IMR-90 (cell line): ENCODE measurements at regions not wholly inside any gene's neighbourhood (a gene's known extent, or its start where the extent isn't known, plus 50 kb on each side); places are given as distances from the start of the nearest gene placed in this dataset.

Source experiments
- ATAC-seq: fragments of 200-7000 bp; cut with Tn5 transposase; 2 replicates; pipeline ENCODE4 v1.9.1; 2020; ENCODE audit warnings: low read depth, mild to moderate bottlenecking, moderate library complexity
- BruUV-seq: library from RNA; stranded (reverse); fragments of 400-500 nt; replicated peaks from 2 replicates; lab custom pipeline; 2021; lab: Mats Ljungman, UMichigan
- CTCF ChIA-PET: fragments of 300-600 bp; formaldehyde crosslinking; extraction: SDS; loops from one replicate; lab custom pipeline; 2021; ENCODE audit warnings: antibody characterized with exemption; lab: Yijun Ruan, JAX
- POLR2A ChIA-PET: fragments of 300-600 bp; sonication (Branson Sonifier 250); formaldehyde crosslinking; loops from one replicate; lab custom pipeline; 2022; ENCODE audit warnings: antibody characterized with exemption; ENCODE audit not compliant: unreplicated experiment; lab: Charles Lee
- DNase-seq: peaks from one replicate; pipeline ENCODE4 v3.0.0; 2013
- H2AFZ ChIP-seq: replicated peaks from 2 replicates; pipeline ENCODE3; 2013; ENCODE audit warnings: low read length, mild to moderate bottlenecking; ENCODE audit not compliant: poor library complexity
- H2AK5ac ChIP-seq: 2 replicates; pipeline ENCODE4 v1.6.1; 2013; ENCODE audit warnings: low read depth, low read length, inconsistent platforms
- H2AK9ac ChIP-seq: replicated peaks from 2 replicates; pipeline ENCODE3; 2013; ENCODE audit warnings: mild to moderate bottlenecking, low read depth, low read length, moderate library complexity; ENCODE audit not compliant: poor library complexity
- H2BK120ac ChIP-seq: 2 replicates; pipeline ENCODE4 v1.6.1; 2013; ENCODE audit warnings: low read depth, low read length, inconsistent platforms
- H2BK15ac ChIP-seq: 3 replicates; pipeline ENCODE4 v1.6.1; 2013; ENCODE audit warnings: low read depth, low read length, inconsistent platforms
- H2BK20ac ChIP-seq: 2 replicates; pipeline ENCODE4 v1.6.1; 2013; ENCODE audit warnings: low read depth, mild to moderate bottlenecking, inconsistent platforms, low read length, moderate library complexity
- H2BK5ac ChIP-seq: 2 replicates; pipeline ENCODE4 v1.6.1; 2013; ENCODE audit warnings: mild to moderate bottlenecking, low read depth, low read length, inconsistent platforms; ENCODE audit not compliant: poor library complexity, severe bottlenecking
- H3K14ac ChIP-seq: replicated peaks from 2 replicates; pipeline ENCODE4 v1.6.1; 2013; ENCODE audit warnings: low read depth, low read length, inconsistent platforms
- H3K18ac ChIP-seq: 2 replicates; pipeline ENCODE4 v1.6.1; 2013; ENCODE audit warnings: low read depth, low read length, control low read depth
- H3K23ac ChIP-seq: 2 replicates; pipeline ENCODE4 v1.6.1; 2013; ENCODE audit warnings: low read depth, low read length, inconsistent platforms
- H3K27ac ChIP-seq: 2 replicates; pipeline ENCODE4 v1.5.1; 2013; ENCODE audit warnings: mild to moderate bottlenecking, control low read depth, low read length; ENCODE audit not compliant: insufficient read depth
- H3K27me3 ChIP-seq: 2 replicates; pipeline ENCODE4 v1.6.1; 2013; ENCODE audit warnings: low read length; ENCODE audit not compliant: control insufficient read depth, insufficient read depth
- H3K36me3 ChIP-seq: 2 replicates; pipeline ENCODE4 v1.6.1; 2013; ENCODE audit warnings: low read length, mixed read lengths; ENCODE audit not compliant: control insufficient read depth, insufficient read depth
- H3K4ac ChIP-seq: 2 replicates; pipeline ENCODE4 v1.6.1; 2013; ENCODE audit warnings: low read depth, low read length, inconsistent platforms
- H3K4me1 ChIP-seq: 2 replicates; pipeline ENCODE4 v1.6.1; 2013; ENCODE audit warnings: low read length, mixed read lengths; ENCODE audit not compliant: control insufficient read depth, insufficient read depth
- H3K4me2 ChIP-seq: 2 replicates; pipeline ENCODE4 v1.6.1; 2013; ENCODE audit warnings: low read depth, mild to moderate bottlenecking, control low read depth, low read length, moderate library complexity
- H3K4me3 ChIP-seq: 2 replicates; pipeline ENCODE4 v1.5.1; 2013; ENCODE audit warnings: low read depth, mild to moderate bottlenecking, control low read depth, low read length, moderate library complexity; ENCODE audit not compliant: insufficient read depth
- H3K56ac ChIP-seq: 2 replicates; pipeline ENCODE4 v1.6.1; 2013; ENCODE audit warnings: low read length, inconsistent platforms; ENCODE audit not compliant: insufficient read depth; ENCODE audit errors: extremely low read depth
- H3K79me1 ChIP-seq, 2 experiments: 2 replicates each; pipeline ENCODE4 v1.6.1; 2013; ENCODE audit warnings: low read length in 2 of 2, inconsistent platforms in 1 of 2, low read depth in 1 of 2
- H3K9ac ChIP-seq: 2 replicates; pipeline ENCODE4 v1.6.1; 2013; ENCODE audit warnings: low read depth, low read length, control low read depth
- H3K9me1 ChIP-seq: 2 replicates; pipeline ENCODE4 v1.6.1; 2013; ENCODE audit warnings: low read length, inconsistent platforms; ENCODE audit not compliant: insufficient read depth
- H3K9me3 ChIP-seq: 2 replicates; pipeline ENCODE4 v1.6.1; 2013; ENCODE audit warnings: low read length; ENCODE audit not compliant: control insufficient read depth, insufficient read depth
- H4K20me1 ChIP-seq: 2 replicates; pipeline ENCODE4 v1.6.1; 2013; ENCODE audit warnings: low read length, inconsistent platforms; ENCODE audit not compliant: insufficient read depth
- H4K5ac ChIP-seq: 2 replicates; pipeline ENCODE4 v1.6.1; 2013; ENCODE audit warnings: mild to moderate bottlenecking, low read depth, low read length, control low read depth
- H4K8ac ChIP-seq, 2 experiments: 2 replicates each; pipeline ENCODE4 v1.6.1; 2013; ENCODE audit warnings: low read depth in 2 of 2, low read length in 2 of 2, control low read depth in 1 of 2, inconsistent platforms in 1 of 2
- H4K91ac ChIP-seq: 2 replicates; pipeline ENCODE4 v1.6.1; 2013; ENCODE audit warnings: low read depth, low read length, inconsistent platforms; ENCODE audit not compliant: insufficient read depth
- BHLHE40 ChIP-seq: fragments of 150-350 bp; IDR thresholded peaks from 2 replicates; pipeline ENCODE4 v1.6.1; 2016; ENCODE audit warnings: mild to moderate bottlenecking, low read depth, low read length
- CEBPB ChIP-seq: IDR thresholded peaks from 2 replicates; pipeline ENCODE4 v1.6.1; 2012; ENCODE audit warnings: low read depth, low read length, improper control_type of control experiment
- CHD1 ChIP-seq: IDR thresholded peaks from 2 replicates; pipeline ENCODE4 v1.6.1; 2012; ENCODE audit warnings: low read depth, low read length, improper control_type of control experiment
- CTCF ChIP-seq: conservative IDR thresholded peaks from 2 replicates; pipeline ENCODE4 v1.5.1; 2012; ENCODE audit warnings: mild to moderate bottlenecking, low read depth, low read length, improper control_type of control experiment
- FOS ChIP-seq: fragments of 150-350 bp; IDR thresholded peaks from 2 replicates; pipeline ENCODE4 v1.6.1; 2016; ENCODE audit warnings: low read depth, low read length
- MXI1 ChIP-seq: IDR thresholded peaks from 2 replicates; pipeline ENCODE4 v1.6.1; 2012; ENCODE audit warnings: low read depth, mild to moderate bottlenecking, low read length, moderate library complexity, borderline replicate concordance
- WGBS, 2 experiments: methylation state at CpG; one replicate each; pipeline versions ENCODE4 v1.1.5 to v1.1.7; 2013; ENCODE audit warnings: missing lambda C conversion rate in 2 of 2; ENCODE audit not compliant: insufficient read length in 1 of 2; ENCODE audit errors: extremely low coverage in 2 of 2; 5-methylcytosine and 5-hydroxymethylcytosine counted together
- dilution Hi-C: fragments of 300-500 bp; cut with HindIII; formaldehyde crosslinking; loops from one replicate; pipeline ENCODE4 v1.14.3; 2018; ENCODE audit warnings: low sequenced_read_pairs; ENCODE audit not compliant: unreplicated experiment
- in situ Hi-C: fragments of 300-500 bp; cut with MboI; formaldehyde crosslinking; loops from 3 replicates; pipeline ENCODE4 v1.14.3; 2019; ENCODE audit warnings: low sequenced_read_pairs, inconsistent platforms, mixed read lengths
- intact Hi-C: fragments of 100-400 bp; cut with micrococcal nuclease; formaldehyde crosslinking; loops from 2 replicates; pipeline ENCODE4 v1.10.0; 2022

- intact Hi-C loops (no loop called here), dilution Hi-C loops (no loop called here), in situ Hi-C loops (no loop called here)
- no peaks in the 10 kb centered on the region for H3K9me1 ChIP-seq
- H4K91ac ChIP-seq, result no peak overlapping the region
- ChIA-PET CTCF (no interaction called here), POLR2A (no interaction called here)
- no peak overlapping the region for H3K18ac ChIP-seq
- H2BK5ac ChIP-seq, result no peak overlapping the region
- no peaks in the 10 kb centered on the region for H3K4me1 ChIP-seq
- H3K23ac ChIP-seq, result no peak overlapping the region
- no peak overlapping the region for H3K56ac ChIP-seq
- H2BK15ac ChIP-seq, result no peak overlapping the region
- H3K36me3 ChIP-seq, result no peaks in the 10 kb centered on the region
- no peak overlapping the region for H3K4me2 ChIP-seq
- TF ChIP-seq CTCF, result no peak
- no peak for TF ChIP-seq FOS
- TF ChIP-seq BHLHE40, result no peak
- no peak for TF ChIP-seq MXI1
- TF ChIP-seq CEBPB, result no peak
- no peak for TF ChIP-seq CHD1
- no peak overlapping the region for H2BK20ac ChIP-seq
- no peak overlapping the region for H3K9ac ChIP-seq
- H2AK5ac ChIP-seq, result no peak overlapping the region
- H3K4me3 ChIP-seq, result no peak overlapping the region
- no peaks in the 10 kb centered on the region for H3K9me3 ChIP-seq
- no peak for ATAC-seq
- no peak overlapping the region for H2BK120ac ChIP-seq
- no peak overlapping the region for H4K5ac ChIP-seq
- no peak overlapping the region for H2AFZ ChIP-seq
- BruUV-seq, result no TSS peak
- H3K79me1 ChIP-seq, result no peaks in the 10 kb centered on the region
- no peak overlapping the region for H4K8ac ChIP-seq
- no peaks in the 10 kb centered on the region for H3K27me3 ChIP-seq
- H4K20me1 ChIP-seq, result no peaks in the 10 kb centered on the region
- H3K27ac ChIP-seq, result no peak overlapping the region
- 20% methylated on average over 1 of the region's 1 CpG; no CpG with 5 or more reads in 1 of the 2 experiments for WGBS, 2 experiments
- DNase-seq, result no peak
- no peak overlapping the region for H3K4ac ChIP-seq
- no peak overlapping the region for H2AK9ac ChIP-seq
- H3K14ac ChIP-seq, result no peak overlapping the region
Measured at GRCh38 chr1:95935719-95936118, 701.7 kb downstream of the RWDD3 start.
